Aorta (tissue), 5 donors: ENCODE measurements at regions not wholly inside any gene's neighbourhood (a gene's known extent, or its start where the extent isn't known, plus 50 kb on each side); places are given as distances from the start of the nearest gene placed in this dataset.

ENCODE experiments used
- ATAC-seq: fragments of 200-7000 bp; cut with Tn5 transposase; one replicate; pipeline ENCODE4 v1.9.1; 2022; ENCODE audit warnings: moderate library complexity; ENCODE audit not compliant: low FRiP score
- DNase-seq, 2 donors: peaks; one replicate each; pipeline ENCODE4 v3.0.0-alpha.2; 2020
- H3K27ac ChIP-seq, 2 donors: one replicate each; pipeline ENCODE4 v1.5.1; 2013; ENCODE audit warnings: low read length in 2 of 2, mild to moderate bottlenecking in 2 of 2, moderate library complexity in 2 of 2, control low read depth in 1 of 2, inconsistent platforms in 1 of 2, low read depth in 1 of 2
- H3K27me3 ChIP-seq, 2 donors: one replicate each; pipeline ENCODE4 v1.6.1; 2013; ENCODE audit warnings: control low read depth in 1 of 2, low read length in 1 of 2, mild to moderate bottlenecking in 1 of 2, moderate library complexity in 1 of 2; ENCODE audit not compliant: insufficient read depth in 2 of 2, control insufficient read depth in 1 of 2
- H3K36me3 ChIP-seq, 2 donors: one replicate each; pipeline ENCODE4 v1.6.1; 2013; ENCODE audit warnings: control low read depth in 1 of 2, low read length in 1 of 2, mild to moderate bottlenecking in 1 of 2; ENCODE audit not compliant: insufficient read depth in 2 of 2, control insufficient read depth in 1 of 2
- H3K4me1 ChIP-seq, 2 donors: one replicate each; pipeline ENCODE4 v1.6.1; 2013; ENCODE audit warnings: low read length in 2 of 2, control low read depth in 1 of 2, mild to moderate bottlenecking in 1 of 2, moderate library complexity in 1 of 2; ENCODE audit not compliant: insufficient read depth in 2 of 2, control insufficient read depth in 1 of 2
- H3K4me3 ChIP-seq, 2 donors: one replicate each; pipeline ENCODE4 v1.5.1; 2013; ENCODE audit warnings: low read length in 2 of 2, control low read depth in 1 of 2, mild to moderate bottlenecking in 1 of 2
- H3K9me3 ChIP-seq: one replicate; pipeline ENCODE4 v1.6.1; 2013; ENCODE audit warnings: mild to moderate bottlenecking, low read length; ENCODE audit not compliant: control insufficient read depth
- WGBS, 2 donors: extraction: QIAGEN DNeasy Blood & Tissue Kit; methylation state at CpG; one replicate each; pipeline ENCODE4 v1.1.7; 2013; 5-methylcytosine and 5-hydroxymethylcytosine counted together
- intact Hi-C, 2 donors: fragments of 100-400 bp; cut with DNase I; formaldehyde crosslinking; loops; one replicate each; pipeline versions ENCODE4 v1.14.2 to v1.15.0; 2022
- donor health status: healthy with polysubstance abuse.
- donor health status: Bipolar disorder and iron deficiency.
- donor health status: DM: no; HTN: no; CAD: no.
- donor health status: DM: no; HTN: no; CAD: no.
- donor health status: DM: yes; HTN: yes; CAD: no.

- Histone ChIP-seq H3K4me1 (no peaks in the 10 kb centered on the region), H3K36me3 (no peaks in the 10 kb centered on the region), H3K27ac (no peak overlapping the region), H3K27me3 (no peaks in the 10 kb centered on the region), H3K9me3 (no peaks in the 10 kb centered on the region), H3K4me3 (no peak overlapping the region)
- ATAC-seq = no peak
- DNase-seq = no peak
- intact Hi-C loops = no loop called here
- 81 to 86% methylated on average over 3 of the region's 3 CpGs for WGBS, 2 donors
Measured at GRCh38 chr7:52120912-52121311, 804.3 kb upstream of the COBL start.

GRCh38 chr7:52119537-52119936 is 802.9 kb upstream of the COBL start:
- 28 to 29% methylated on average over 2 of the region's 2 CpGs for WGBS, 2 donors
- H3K27me3 ChIP-seq = no peaks in the 10 kb centered on the region
- DNase-seq (no peak), ATAC-seq (no peak)
- no peak overlapping the region for H3K4me3 ChIP-seq
- no peak overlapping the region for H3K27ac ChIP-seq
- no peaks in the 10 kb centered on the region for H3K36me3 ChIP-seq
- intact Hi-C loops = no loop called here
- H3K9me3 ChIP-seq = no peaks in the 10 kb centered on the region
- H3K4me1 ChIP-seq = no peaks in the 10 kb centered on the region

GRCh38 chr7:52114509-52114908 is 797.9 kb upstream of the COBL start:
- DNase-seq = no peak
- H3K4me3 ChIP-seq = no peak overlapping the region
- intact Hi-C loops = no loop called here
- H3K27me3 ChIP-seq = no peaks in the 10 kb centered on the region
- ATAC-seq = no peak
- H3K36me3 ChIP-seq = no peaks in the 10 kb centered on the region
- H3K27ac ChIP-seq = no peak overlapping the region
- WGBS, 2 donors = 91 to 92% methylated on average over 3 of the region's 3 CpGs
- no peaks in the 10 kb centered on the region for H3K4me1 ChIP-seq
- H3K9me3 ChIP-seq = no peaks in the 10 kb centered on the region

- H3K36me3 ChIP-seq = no peaks in the 10 kb centered on the region
- DNase-seq (no peak), ATAC-seq (no peak)
- H3K4me3 ChIP-seq = no peak overlapping the region
- intact Hi-C loops = no loop called here
- no peaks in the 10 kb centered on the region for H3K27me3 ChIP-seq
- H3K27ac ChIP-seq = no peak overlapping the region
- 12 to 22% methylated on average over 2 of the region's 2 CpGs for WGBS, 2 donors
- H3K9me3 ChIP-seq = no peaks in the 10 kb centered on the region
- no peaks in the 10 kb centered on the region for H3K4me1 ChIP-seq
Measured at GRCh38 chr7:52114056-52114455, 797.4 kb upstream of the COBL start.

- no peaks in the 10 kb centered on the region for H3K27me3 ChIP-seq
- H3K9me3 ChIP-seq = peaks cover 2% of the 10 kb centered on the region
- no peaks in the 10 kb centered on the region for H3K36me3 ChIP-seq
- intact Hi-C loops = no loop called here
- no peak overlapping the region for H3K27ac ChIP-seq
- H3K4me1 ChIP-seq = no peaks in the 10 kb centered on the region
- H3K4me3 ChIP-seq = no peak overlapping the region
- 76 to 89% methylated on average over 5 of the region's 5 CpGs for WGBS, 2 donors
- DNase-seq (no peak), ATAC-seq (no peak)
Measured at GRCh38 chr7:52107355-52107754, 790.7 kb upstream of the COBL start.

DNA sequence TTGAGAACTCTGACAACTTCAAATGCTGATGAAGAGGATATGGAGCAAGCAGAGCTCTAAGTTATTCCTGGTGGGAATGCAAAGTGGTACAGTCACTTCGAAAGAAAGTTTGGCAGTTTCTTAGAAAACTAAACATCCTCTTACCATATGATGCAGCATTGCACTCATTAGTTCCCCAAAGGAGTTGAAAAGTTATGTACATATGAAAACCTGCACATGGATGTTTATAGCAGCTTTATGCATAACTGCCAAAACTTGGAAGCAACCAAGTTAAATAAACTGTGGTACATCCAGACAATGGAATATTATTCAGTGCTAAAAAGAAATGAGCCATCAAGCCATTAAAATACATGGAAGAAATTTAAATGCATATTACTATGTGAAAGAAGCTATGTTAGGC is 779.3 kb upstream of the COBL start:
- ATAC-seq (no peak), DNase-seq (no peak)
- no peaks in the 10 kb centered on the region for H3K27me3 ChIP-seq
- no peak overlapping the region for H3K4me3 ChIP-seq
- 51 to 52% methylated on average over 1 of the region's 1 CpG for WGBS, 2 donors
- no peaks in the 10 kb centered on the region for H3K4me1 ChIP-seq
- H3K9me3 ChIP-seq = no peaks in the 10 kb centered on the region
- intact Hi-C loops = no loop called here
- H3K36me3 ChIP-seq = no peaks in the 10 kb centered on the region
- H3K27ac ChIP-seq = no peak overlapping the region

GRCh38 chr7:52091996-52092395 is 775.4 kb upstream of the COBL start:
- Histone ChIP-seq H3K4me1 (no peaks in the 10 kb centered on the region), H3K27ac (no peak overlapping the region), H3K36me3 (no peaks in the 10 kb centered on the region), H3K4me3 (no peak overlapping the region), H3K27me3 (no peaks in the 10 kb centered on the region), H3K9me3 (no peaks in the 10 kb centered on the region)
- 66 to 82% methylated on average over 2 of the region's 2 CpGs for WGBS, 2 donors
- DNase-seq = no peak
- intact Hi-C loops = no loop called here
- ATAC-seq = no peak

GRCh38 chr7:52091101-52091500 is 774.5 kb upstream of the COBL start:
- 90 to 91% methylated on average over 6 of the region's 6 CpGs for WGBS, 2 donors
- ATAC-seq = no peak

GRCh38 chr7:52088008-52088901 is 771.6 kb upstream of the COBL start:
- Histone ChIP-seq H3K27me3 (no peaks in the 10 kb centered on the region), H3K27ac (no peak overlapping the region), H3K4me3 (no peak overlapping the region), H3K9me3 (no peaks in the 10 kb centered on the region), H3K36me3 (no peaks in the 10 kb centered on the region), H3K4me1 (no peaks in the 10 kb centered on the region)
- ATAC-seq (peak; percentile 53), DNase-seq (peak in 1 of 2 donors; percentile 58)
- 20 to 21% methylated on average over 49 of the region's 49 CpGs for WGBS, 2 donors
- intact Hi-C loops = no loop called here

More at GRCh38 chr7:52091101-52091500, 774.5 kb upstream of the COBL start:
- no peaks in the 10 kb centered on the region for H3K27me3 ChIP-seq
- intact Hi-C loops = no loop called here
- no peaks in the 10 kb centered on the region for H3K9me3 ChIP-seq
- no peak overlapping the region for H3K4me3 ChIP-seq
- DNase-seq = no peak
- no peaks in the 10 kb centered on the region for H3K4me1 ChIP-seq
- no peak overlapping the region for H3K27ac ChIP-seq
- no peaks in the 10 kb centered on the region for H3K36me3 ChIP-seq
